HCEC 1CT (cell line): ENCODE measurements at regions not wholly inside any gene's neighbourhood (a gene's known extent, or its start where the extent isn't known, plus 50 kb on each side); places are given as distances from the start of the nearest gene placed in this dataset.

Experiments used
- DNase-seq: peaks from one replicate; pipeline ENCODE4 v3.0.0-alpha.2; 2017

GRCh38 chr19:32230441-32230840, 115.0 kb upstream of the ZNF507 start:
- DNase-seq, result no peak

- DNase-seq, result no peak
Observed at GRCh38 chr19:32231020-32231419, 114.4 kb upstream of the ZNF507 start.

DNA sequence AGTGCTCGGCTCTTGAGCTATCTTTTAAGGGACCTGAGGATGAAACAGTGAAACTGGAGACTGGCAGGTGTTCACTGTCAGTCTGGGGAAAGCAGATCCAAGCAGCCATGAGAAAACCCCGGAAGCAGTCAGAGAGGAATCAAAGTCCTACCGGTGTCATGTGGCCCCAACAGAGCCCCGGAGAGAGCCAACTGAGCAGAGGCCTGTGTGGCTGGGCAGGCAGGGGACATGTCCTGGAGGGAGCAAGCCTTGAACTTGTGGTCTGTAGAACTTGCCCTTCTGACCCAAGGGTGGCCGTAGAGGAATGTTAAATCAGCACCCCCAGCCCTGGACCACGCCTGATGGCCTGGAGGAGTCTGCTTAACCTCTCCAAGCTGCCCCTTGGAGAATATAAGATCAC, 113.7 kb upstream of the ZNF507 start:
- DNase-seq, result no peak

DNA sequence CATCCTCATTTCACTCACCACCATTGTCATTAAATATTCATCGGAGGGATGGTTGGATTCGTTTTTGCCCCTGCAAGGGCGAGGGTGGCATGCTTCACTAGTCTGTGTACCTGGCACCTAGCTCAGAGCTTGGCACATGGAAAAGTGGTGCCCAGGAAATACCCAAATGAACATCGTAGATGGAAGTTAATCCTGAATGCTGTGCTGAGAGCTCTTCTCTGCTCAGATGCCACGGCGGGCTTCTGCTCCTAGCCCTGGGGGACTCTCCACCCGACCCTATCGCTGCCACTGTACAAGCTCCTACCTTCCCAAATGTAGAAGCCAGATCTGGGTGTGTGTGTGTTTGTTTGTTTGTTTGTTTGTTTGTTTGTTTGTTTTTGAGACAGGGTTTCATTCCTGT, 113.0 kb upstream of the ZNF507 start:
- no peak for DNase-seq

GRCh38 chr19:32233091-32233490, 112.3 kb upstream of the ZNF507 start:
- DNase-seq, result no peak

- no peak for DNase-seq
Observed at GRCh38 chr19:32233885-32234284, 111.5 kb upstream of the ZNF507 start.

DNA sequence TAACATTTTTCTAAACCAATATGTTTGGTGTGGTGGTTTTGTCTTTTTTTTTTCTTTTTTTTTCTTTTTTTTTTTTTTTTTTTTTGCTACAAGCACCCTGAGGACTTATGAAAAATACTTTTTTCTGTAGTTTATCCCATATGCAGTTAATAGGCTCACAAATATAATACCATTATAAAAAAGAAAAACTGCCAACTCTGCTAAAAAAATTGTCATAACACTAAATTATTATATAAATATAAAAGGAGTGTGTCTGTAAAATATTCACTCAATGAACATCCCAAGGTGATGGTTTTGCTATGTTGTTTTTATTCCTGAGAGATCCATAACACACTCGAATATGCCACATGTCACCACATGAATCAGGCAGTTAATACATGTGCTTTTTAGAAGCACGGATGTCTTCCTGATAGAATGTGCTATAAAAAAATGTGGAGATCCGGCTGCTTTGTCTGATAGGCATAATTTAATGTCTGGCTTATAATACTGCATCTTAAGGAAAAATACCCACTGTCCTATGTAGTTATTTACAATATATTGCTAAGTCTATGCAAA, 110.7 kb upstream of the ZNF507 start:
- no peak for DNase-seq

DNA sequence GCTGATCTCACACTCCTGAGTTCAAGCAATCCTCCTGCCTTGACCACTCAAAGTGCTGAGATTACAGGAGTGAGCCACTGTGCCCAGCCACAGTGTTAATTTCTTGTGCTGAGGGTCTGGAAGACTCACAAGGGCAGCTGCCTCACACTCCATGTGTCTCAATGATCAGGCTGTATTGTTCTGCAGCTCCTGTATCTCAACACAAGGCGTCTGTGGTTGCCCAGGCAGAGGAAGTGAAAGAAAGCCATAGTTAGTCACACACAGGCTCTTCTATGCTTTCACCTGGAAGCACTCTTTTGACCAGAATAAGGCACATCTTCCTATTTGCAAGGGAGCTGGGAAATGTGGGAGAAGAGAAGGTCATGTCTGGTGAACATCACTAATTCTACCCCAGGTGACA, 107.3 kb upstream of the ZNF507 start:
- no peak for DNase-seq

DNA sequence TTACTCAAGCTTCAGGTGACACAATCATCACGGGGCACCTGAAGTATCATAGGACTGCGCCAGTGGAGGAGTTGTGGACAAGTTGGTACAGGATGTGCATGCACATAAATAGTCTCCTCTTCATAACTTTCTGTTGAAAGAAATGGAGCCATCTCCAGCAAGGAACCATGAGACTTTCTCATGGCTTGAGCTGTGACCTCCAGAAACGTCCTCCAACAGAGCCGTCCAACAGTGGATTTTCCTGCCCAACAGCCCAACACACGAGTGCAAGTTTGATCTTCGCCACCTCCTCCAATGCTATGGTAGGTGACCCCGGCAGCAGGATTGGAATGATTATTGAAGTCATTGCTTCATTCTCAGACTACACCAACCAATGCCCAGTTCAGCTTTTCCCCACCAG, 105.1 kb upstream of the ZNF507 start:
- DNase-seq, result no peak

GRCh38 chr19:32241306-32241705, 104.1 kb upstream of the ZNF507 start:
- DNase-seq, result no peak

DNA sequence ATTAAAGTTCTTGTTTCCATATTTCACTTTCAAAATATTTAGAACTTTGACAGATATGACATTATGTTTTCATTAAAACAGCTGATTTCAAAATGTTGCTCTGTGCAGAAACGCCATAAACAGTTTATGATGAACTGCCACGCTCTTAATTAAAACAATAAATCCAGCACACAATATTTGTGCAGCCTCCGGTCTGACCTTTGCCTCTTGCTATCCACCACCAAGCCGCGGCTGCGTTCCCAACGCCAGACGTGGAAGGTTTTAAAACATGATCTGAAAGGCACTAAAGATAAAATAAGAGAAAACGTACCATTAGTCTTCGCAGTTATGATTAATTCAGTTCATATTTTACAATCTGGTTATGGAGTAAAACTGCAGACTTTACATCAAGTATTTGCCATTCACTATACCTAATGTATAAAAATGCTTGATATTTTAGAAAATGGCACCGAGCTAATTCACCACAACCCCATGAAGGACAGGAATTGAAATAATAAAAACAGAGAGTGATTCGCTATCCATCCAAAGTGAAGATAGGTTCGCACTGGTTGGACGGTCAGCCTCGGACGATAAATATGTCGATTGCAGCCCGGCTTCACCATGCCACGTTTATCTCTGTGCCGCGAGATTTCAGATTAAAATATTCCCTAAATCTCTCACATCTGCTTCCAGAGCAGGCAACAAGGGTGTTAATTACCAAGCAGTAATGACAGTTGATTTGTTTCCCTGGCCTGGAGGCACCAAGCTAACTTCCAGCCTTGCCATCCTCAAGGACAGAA, 103.3 kb upstream of the ZNF507 start:
- DNase-seq, result no peak

- DNase-seq, result no peak
Observed at GRCh38 chr19:32246006-32246405, 99.4 kb upstream of the ZNF507 start.

- DNase-seq, result no peak
Observed at GRCh38 chr19:32251634-32252332, 93.6 kb upstream of the ZNF507 start.

DNA sequence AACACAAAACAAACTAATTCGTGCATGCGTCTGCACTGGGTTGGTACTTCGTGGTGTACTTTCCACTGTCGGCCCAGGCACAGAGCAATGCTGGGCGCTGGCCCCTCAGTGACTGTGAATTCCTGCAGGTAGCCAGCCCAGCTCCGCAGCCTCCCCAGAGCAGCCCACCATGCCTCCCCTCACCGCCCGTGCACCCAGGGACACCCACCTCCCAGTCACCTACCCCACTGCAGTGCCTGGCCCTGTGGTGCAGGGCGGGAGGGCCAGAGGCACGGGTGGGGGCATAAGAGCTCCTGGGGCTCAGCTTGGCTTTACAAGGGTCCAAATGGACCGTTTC, 93.1 kb upstream of the ZNF507 start:
- no peak for DNase-seq

DNA sequence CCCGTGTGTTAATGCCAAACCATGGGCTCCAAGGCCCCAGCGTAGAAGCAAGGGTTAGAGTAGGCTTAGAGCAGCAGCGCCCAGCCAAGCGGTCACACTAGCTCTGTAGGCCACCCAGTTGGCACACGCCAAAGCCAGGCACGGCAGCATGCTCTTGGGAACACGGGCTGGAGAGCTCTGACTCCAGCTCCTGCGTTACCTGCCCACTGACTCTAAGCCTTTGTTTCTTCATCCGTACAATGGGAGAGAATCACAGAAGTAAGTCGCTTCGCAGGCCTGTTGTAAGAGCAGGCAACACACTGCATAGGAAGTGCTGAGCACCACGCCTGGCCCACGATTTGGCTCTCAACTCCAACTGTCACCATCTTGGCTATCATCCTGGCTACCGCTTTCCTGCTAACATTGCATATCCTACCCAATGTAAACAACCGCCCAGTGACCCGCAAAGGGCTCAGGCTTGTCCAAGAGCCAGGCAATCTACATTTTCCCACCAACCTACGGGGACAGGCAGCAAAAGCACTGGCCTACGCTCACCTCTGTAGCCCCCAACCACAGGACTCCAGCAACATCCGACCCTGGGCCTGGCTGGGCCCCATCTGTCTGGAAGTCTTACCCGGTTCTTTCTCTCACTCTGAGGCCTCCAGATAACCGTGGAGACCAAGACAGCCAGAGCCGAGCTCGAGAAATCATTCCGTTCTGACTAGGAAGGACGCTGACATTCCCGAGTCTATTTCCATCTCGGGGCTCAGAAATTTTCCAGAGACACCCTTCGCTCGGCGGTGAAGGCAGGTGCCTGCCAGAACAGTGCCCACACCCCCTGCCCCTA, 91.5 kb upstream of the ZNF507 start:
- no peak for DNase-seq

DNA sequence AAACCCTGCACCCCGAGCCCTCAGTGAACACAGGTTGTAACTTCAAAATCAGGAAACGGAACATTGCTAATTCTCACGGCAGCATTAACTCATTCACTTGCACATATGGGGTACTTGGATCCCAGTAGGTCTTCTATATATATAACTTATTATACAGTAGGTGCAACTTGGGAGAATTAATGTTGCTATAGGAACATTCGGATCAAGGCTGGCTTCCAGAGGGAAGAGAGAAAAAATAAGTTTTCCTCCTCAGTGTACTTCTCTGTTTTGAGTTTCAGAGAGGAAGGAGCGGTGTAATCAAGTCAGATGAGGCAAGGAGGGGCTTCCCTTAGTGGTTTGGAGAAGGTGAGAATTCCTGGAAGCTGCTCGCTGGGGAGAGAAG, 90.9 kb upstream of the ZNF507 start:
- no peak for DNase-seq

- DNase-seq, result no peak
Observed at GRCh38 chr19:32255536-32256295, 89.7 kb upstream of the ZNF507 start.

GRCh38 chr19:32256341-32256975, 89.0 kb upstream of the ZNF507 start:
- DNase-seq, result no peak

- no peak for DNase-seq
Observed at GRCh38 chr19:32257326-32258073, 87.9 kb upstream of the ZNF507 start.

- DNase-seq, result no peak
Observed at GRCh38 chr19:32258167-32258566, 87.2 kb upstream of the ZNF507 start.

GRCh38 chr19:32264568-32264967, 80.8 kb upstream of the ZNF507 start:
- DNase-seq, result no peak

DNA sequence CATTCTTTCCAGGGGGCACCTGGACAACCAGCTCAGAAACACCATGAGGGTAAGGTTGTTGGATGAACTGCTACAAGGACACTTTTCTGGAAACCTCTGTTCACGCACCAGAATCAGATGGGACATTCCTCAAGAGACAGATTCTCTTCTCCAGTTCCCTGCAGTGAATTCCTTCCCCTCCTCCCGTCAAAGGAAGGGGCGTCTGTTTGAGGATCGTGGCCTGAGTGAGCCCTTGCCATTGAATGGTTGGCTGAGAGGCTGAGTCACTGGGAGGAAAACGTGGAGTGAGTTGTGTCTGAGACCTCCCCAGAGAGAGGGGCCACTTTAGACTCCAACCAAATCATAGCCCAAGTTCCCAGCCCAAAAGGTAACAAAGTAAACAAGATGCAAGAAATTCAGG, 79.4 kb upstream of the ZNF507 start:
- DNase-seq, result no peak
